GM18858 (cell line): ENCODE measurements at regions not wholly inside any gene's neighbourhood (a gene's known extent, or its start where the extent isn't known, plus 50 kb on each side); places are given as distances from the start of the nearest gene placed in this dataset.

ENCODE experiments used
- ATAC-seq: cut with Tn5 transposase; IDR thresholded peaks from one replicate; pipeline ENCODE4 v1.9.1; 2021; ENCODE audit not compliant: unreplicated experiment

- no peak for ATAC-seq
Measured at GRCh38 chr4:119933606-119934005, 133.0 kb downstream of the MAD2L1 start.

DNA sequence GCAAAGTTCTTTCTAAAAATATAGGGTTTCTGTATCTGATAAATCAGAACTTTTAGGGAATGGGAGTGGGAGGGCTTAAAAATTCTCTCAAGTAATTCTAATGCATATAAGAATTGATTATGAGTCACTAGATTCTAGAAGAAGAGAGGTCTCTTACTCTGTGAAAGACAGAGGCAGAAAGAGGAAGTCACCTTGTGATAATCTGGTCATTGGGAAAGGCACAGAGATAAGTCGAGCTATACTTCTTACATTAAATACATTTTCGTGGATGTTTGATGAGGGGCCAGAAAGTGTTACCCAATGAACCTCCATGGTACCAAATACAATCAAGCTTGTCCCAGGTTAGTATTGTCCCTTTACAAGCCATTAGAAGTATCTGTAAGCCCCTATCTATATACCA is 134.4 kb downstream of the MAD2L1 start:
- ATAC-seq, result no peak

DNA sequence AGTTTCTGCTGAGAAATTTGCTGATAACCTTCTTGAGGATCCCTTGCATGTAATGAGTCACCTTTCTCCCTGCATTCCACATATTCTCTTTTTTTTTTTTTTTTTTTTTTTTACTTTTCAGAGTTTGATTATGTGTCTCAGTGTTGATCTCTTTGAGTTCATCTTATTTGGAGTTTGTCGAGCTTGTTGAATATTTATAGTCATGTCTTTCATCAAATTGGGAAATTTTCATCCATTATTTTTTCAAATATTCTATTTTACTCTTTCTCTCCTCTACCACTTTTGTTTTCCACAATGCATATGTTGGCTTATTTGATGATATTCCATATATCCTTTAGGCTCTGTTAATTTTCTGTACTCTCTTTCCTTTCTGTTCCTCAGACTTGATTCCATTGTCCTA is 136.1 kb downstream of the MAD2L1 start:
- ATAC-seq, result no peak

GRCh38 chr4:119921830-119922229 is 144.8 kb downstream of the MAD2L1 start:
- ATAC-seq, result no peak

DNA sequence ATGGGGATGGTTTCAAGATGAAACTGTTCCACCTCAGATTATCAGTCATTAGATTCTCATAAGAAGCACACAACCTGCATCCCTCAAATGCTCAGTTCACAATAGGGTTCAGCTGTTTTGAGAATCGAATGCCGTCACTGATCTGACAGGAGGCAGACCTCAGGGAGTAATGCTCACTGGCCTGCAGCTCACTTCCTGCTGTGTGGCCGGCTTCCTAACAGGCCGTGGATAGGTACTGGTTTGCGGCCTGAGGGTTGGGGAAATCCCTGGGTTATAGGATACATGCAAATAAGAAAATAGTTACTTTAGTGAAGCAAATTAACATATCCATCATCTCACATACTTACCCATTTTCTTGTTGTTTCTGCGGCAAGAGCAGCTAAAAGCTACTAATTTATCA is 160.4 kb downstream of the MAD2L1 start:
- ATAC-seq, result no peak

- no peak for ATAC-seq
Measured at GRCh38 chr4:119898211-119898610, 168.4 kb downstream of the MAD2L1 start.

GRCh38 chr4:119897260-119897659 is 169.4 kb downstream of the MAD2L1 start:
- ATAC-seq, result no peak

DNA sequence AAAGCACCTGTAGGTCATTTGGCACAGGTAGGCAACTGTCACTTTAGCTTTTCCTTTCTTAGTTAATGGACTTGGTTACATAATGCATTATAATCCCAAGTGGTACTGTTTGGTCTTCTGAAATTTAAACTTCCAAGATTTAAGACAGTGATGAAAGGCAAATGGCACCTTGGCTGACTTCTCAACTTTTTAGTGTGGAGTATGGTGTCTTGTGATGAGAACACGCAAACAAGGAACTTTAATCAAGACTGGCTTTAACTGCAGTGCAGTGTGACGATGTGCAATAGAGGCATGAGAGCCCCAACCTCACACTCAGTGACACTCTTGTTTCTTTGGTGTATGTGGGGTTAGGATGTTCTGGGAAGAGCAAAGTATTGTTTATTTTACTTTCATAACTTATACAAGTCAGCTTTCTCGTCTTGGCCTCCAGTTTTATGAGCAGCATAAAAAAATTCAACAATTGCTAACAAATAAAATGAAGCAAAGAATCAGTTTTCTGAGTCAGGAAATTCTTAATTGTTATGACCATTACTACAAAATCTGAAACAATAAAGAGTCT is 171.9 kb downstream of the MAD2L1 start:
- ATAC-seq, result no peak

DNA sequence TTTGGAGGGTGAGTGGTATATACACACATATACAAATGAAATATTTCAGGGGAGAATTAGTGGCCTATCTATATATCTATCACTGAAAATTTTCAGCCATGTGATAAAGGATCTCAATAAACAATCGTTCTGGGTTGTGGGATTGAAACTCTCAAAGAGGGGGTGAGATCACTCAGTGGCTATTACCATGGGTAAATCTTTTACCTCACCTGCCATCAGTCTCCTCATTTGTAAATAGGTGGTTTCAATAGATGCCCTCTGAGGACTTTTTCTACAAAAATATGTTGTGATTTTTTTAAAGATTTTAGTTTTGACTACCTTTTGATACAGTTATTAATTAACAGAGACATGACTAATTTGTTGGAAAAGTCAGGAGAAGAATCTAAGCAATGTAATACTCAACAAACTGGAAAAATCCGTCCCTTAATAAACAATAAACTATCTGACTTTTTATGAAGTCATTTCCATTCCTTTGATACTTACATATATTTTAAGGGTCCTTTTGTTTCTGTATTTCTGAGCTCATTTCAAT is 192.8 kb downstream of the MAD2L1 start:
- no peak for ATAC-seq

GRCh38 chr4:119873132-119873531 is 193.5 kb downstream of the MAD2L1 start:
- no peak for ATAC-seq

GRCh38 chr4:119872371-119873016 is 194.2 kb downstream of the MAD2L1 start:
- no peak for ATAC-seq

- ATAC-seq, result no peak
Measured at GRCh38 chr4:119870856-119871255, 195.8 kb downstream of the MAD2L1 start.

DNA sequence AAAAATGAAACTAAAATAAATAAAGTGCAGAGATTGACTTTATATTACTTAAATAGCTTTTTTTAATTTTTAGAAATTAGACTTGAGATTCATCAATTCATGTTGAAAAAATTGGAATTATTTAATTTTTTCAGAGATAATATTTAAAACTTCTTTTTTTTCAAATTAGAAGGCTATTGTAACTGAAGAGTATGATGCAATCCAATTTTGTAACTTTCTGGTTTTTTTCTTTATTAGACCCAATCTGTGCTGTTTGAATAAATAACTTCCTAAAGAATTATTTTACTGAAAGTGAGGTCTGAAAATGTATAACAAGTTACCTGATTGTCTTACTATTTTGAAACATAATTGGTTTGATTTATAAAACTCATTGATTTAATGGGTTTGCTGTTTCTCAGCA is 200.9 kb downstream of the MAD2L1 start:
- no peak for ATAC-seq

GRCh38 chr4:119865389-119865788 is 201.3 kb downstream of the MAD2L1 start:
- ATAC-seq, result no peak

DNA sequence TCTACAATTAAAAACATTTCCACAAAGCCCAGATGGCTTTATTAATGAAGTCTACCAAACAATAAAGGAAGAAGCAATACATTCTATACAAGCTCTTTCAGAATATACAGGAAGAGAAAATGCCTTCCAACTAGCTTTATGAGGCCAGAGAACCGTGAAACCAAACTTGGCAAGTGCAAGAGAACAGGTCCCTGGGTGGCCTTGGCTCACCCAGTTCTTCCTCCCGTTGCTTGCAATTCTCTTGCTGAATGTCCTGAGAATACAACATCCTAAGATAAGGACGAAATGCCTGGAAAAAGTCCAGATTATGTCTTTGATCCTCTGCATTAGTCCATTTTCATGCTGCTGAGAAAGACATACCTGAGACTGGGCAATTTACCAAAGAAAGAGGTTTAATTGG is 204.9 kb downstream of the MAD2L1 start:
- no peak for ATAC-seq

DNA sequence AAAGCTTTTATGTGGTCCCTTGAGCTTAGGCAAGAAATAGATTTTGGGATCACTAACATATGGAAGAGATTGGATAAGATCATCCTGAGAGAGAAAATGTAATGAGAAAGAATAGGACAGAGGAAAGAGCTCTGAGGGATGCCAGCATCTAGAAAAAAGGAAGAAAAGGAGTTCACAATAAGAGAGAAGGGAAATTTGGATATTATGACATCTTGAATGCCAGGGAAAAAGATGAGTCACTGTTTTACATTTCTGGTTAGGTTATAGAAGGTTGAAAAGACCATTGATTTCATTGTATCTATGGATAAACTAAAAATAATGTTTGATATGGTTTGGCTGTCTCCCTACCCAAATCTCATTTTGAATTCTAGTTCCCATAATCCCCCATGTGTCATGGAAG is 208.5 kb downstream of the MAD2L1 start:
- ATAC-seq, result no peak

- ATAC-seq, result no peak
Measured at GRCh38 chr4:119854364-119854763, 212.3 kb downstream of the MAD2L1 start.

GRCh38 chr4:119851649-119852048 is 215.0 kb downstream of the MAD2L1 start:
- no peak for ATAC-seq

DNA sequence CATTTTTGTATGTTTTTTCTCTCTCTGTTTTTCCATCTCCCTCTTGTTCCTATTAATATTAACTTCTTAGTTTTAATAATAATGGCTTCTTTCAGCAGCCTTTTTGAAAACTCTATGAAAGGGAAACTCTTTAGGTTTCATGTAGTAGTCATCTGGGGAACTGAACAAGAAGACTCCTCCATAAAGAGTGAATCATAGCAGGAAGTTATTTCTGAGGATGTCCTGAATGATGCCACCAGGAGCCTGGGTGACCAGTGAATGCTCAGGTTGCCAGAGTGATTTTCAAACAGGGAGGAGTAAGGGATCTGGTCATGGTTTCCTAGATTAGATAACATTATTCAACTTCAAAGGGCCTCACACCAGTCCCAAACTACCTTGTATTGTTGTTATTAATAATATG is 212.8 kb upstream of the PDE5A start:
- ATAC-seq, result no peak

DNA sequence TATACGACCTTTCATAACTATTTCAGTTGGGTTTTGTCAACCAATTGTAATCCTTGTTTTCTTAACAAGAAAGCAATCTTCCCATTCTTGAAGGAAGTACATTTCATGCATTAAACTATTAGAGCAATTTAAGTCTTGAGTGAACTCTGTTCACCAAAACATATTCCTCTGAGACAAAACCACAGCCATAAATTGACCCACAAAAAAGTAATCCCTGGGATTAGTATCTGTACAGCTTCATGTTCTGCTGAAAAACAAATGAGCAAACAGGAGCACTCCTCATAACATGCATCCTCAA is 207.0 kb upstream of the PDE5A start:
- no peak for ATAC-seq

- ATAC-seq, result no peak
Measured at GRCh38 chr4:119834906-119835612, 206.5 kb upstream of the PDE5A start.

- ATAC-seq, result no peak
Measured at GRCh38 chr4:119833611-119834010, 205.0 kb upstream of the PDE5A start.

DNA sequence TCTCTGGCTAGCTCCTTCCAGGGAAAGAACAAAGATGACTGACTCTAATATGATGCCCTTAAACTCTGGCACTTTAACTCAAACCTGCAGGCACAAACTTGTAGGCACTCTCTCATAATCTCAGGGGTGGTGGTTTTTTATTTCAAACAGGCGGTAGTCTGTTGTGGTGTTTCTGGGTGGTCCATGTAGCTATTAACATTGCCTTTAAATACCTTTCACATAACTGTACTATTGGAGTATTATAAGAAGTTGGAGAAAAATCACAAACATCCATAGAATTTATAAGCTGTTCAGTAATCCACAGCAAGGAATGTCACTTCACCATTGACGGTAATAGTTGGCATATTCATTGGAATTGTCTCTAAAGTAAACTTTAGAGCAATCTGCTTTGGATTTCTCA is 204.2 kb upstream of the PDE5A start:
- no peak for ATAC-seq
